ENCODE measurements at regions not wholly inside any gene's neighbourhood (a gene's known extent, or its start where the extent isn't known, plus 50 kb on each side); places are given as distances from the start of the nearest gene placed in this dataset.

- TF ChIP-seq CTCF (conservative IDR thresholded peaks at IDR 0.05; ENCODE audit: low read depth, low read length) (no peak), RFX5 (IDR thresholded peaks at IDR 0.05; ENCODE audit: low read depth, low read length) (no peak), SMC3 (IDR thresholded peaks at IDR 0.05; ENCODE audit: low read depth, low read length) (no peak), CEBPB (IDR thresholded peaks at IDR 0.05; ENCODE audit: low read depth, low read length) (no peak), POLR2A (IDR thresholded peaks at IDR 0.05; ENCODE audit: low read depth, low read length) (no peak), BHLHE40 (IDR thresholded peaks at IDR 0.05; ENCODE audit: low read depth, low read length) (no peak), MAZ (IDR thresholded peaks at IDR 0.05; ENCODE audit: borderline replicate concordance, low read depth, low read length) (no peak), USF2 (IDR thresholded peaks at IDR 0.05; ENCODE audit: low read depth, low read length) (no peak)
These were observed 116.7 kb upstream of the C7orf33 start for GRCh38 chr7:148473703-148474480.

Measured in IMR-90 (cell line).